GM23338 (cell line): ENCODE measurements at regions not wholly inside any gene's neighbourhood (a gene's known extent, or its start where the extent isn't known, plus 50 kb on each side); places are given as distances from the start of the nearest gene placed in this dataset.

Experiments used
- ATAC-seq: fragments of 200-7000 bp; cut with Tn5 transposase; 3 replicates; pipeline ENCODE4 v1.9.1; 2020
- DNase-seq: peaks from one replicate; pipeline ENCODE4 v3.0.0-alpha.2; 2015; ENCODE audit warnings: low spot score
- H2AFZ ChIP-seq: fragments of 200-600 bp; sonication (generic); 2 replicates; pipeline ENCODE4 v1.8.0; 2016; ENCODE audit warnings: antibody characterized with exemption, mild to moderate bottlenecking, moderate library complexity
- H3F3A ChIP-seq: fragments of 200-600 bp; sonication (generic); replicated peaks from 2 replicates; pipeline ENCODE4 v1.8.0; 2017; ENCODE audit warnings: antibody characterized with exemption, mixed run types, low read depth
- H3K27ac ChIP-seq: fragments of 200-600 bp; sonication (generic); 2 replicates; pipeline ENCODE4 v1.6.1; 2016; ENCODE audit warnings: low read depth
- H3K27me3 ChIP-seq: fragments of 200-600 bp; sonication (generic); 2 replicates; pipeline ENCODE4 v1.8.0; 2016; ENCODE audit warnings: mild to moderate bottlenecking, mixed run types, moderate library complexity; ENCODE audit not compliant: insufficient read depth
- H3K36me3 ChIP-seq: fragments of 200-600 bp; sonication (generic); 2 replicates; pipeline ENCODE4 v1.8.0; 2016; ENCODE audit warnings: mild to moderate bottlenecking; ENCODE audit not compliant: insufficient read depth
- H3K4me1 ChIP-seq: fragments of 200-600 bp; sonication (generic); 2 replicates; pipeline ENCODE4 v1.8.0; 2016; ENCODE audit warnings: mild to moderate bottlenecking, moderate library complexity; ENCODE audit not compliant: insufficient read depth
- H3K4me2 ChIP-seq: fragments of 200-600 bp; sonication (generic); 2 replicates; pipeline ENCODE4 v1.7.1; 2017; ENCODE audit warnings: mixed run types
- H3K4me3 ChIP-seq: fragments of 200-600 bp; sonication (generic); 2 replicates; pipeline ENCODE4 v1.6.1; 2016; ENCODE audit warnings: mixed run types
- H3K79me2 ChIP-seq: fragments of 200-600 bp; sonication (generic); replicated peaks from 2 replicates; pipeline ENCODE4 v1.8.0; 2017; ENCODE audit warnings: mild to moderate bottlenecking; ENCODE audit not compliant: insufficient read depth
- H3K9me2 ChIP-seq: fragments of 200-600 bp; sonication (generic); 2 replicates; pipeline ENCODE4 v1.8.0; 2017; ENCODE audit not compliant: insufficient read depth
- H4K20me1 ChIP-seq: fragments of 200-600 bp; sonication (generic); replicated peaks from 2 replicates; pipeline ENCODE4 v1.8.0; 2017; ENCODE audit warnings: mild to moderate bottlenecking; ENCODE audit not compliant: insufficient read depth
- H3K27ac Mint-ChIP-seq: 2 replicates; pipeline ENCODE4 v1.8.0; 2020; ENCODE audit warnings: inconsistent platforms, mild to moderate bottlenecking, moderate library complexity, mixed read lengths
- H3K27me3 Mint-ChIP-seq: 3 replicates; pipeline ENCODE4 v1.8.0; 2022; ENCODE audit warnings: low read depth, mild to moderate bottlenecking, moderate library complexity, mixed read lengths, inconsistent platforms; ENCODE audit not compliant: insufficient read depth, poor library complexity
- H3K36me3 Mint-ChIP-seq: 3 replicates; pipeline ENCODE4 v1.8.0; 2021; ENCODE audit warnings: low read depth, mild to moderate bottlenecking, inconsistent platforms, moderate library complexity, mixed read lengths
- H3K4me1 Mint-ChIP-seq: 3 replicates; pipeline ENCODE4 v1.8.0; 2020; ENCODE audit warnings: mild to moderate bottlenecking, inconsistent platforms, mixed read lengths
- H3K4me3 Mint-ChIP-seq: 3 replicates; pipeline ENCODE4 v1.8.0; 2021; ENCODE audit warnings: moderate library complexity, mild to moderate bottlenecking, inconsistent platforms, mixed read lengths
- H3K9me3 Mint-ChIP-seq: 3 replicates; pipeline ENCODE4 v1.8.0; 2020; ENCODE audit warnings: moderate library complexity, mild to moderate bottlenecking, inconsistent platforms, mixed read lengths
- CREB1 ChIP-seq: fragments of 250-450 bp; sonication (Bioruptor Pico); IDR thresholded peaks from 2 replicates; pipeline ENCODE4 v1.5.0; 2020; ENCODE audit warnings: low read depth, mild to moderate bottlenecking, moderate library complexity
- EZH2 ChIP-seq: fragments of 200-600 bp; sonication (generic); IDR thresholded peaks from one replicate; pipeline ENCODE4 v1.8.0; 2017; ENCODE audit warnings: antibody characterized with exemption, mild to moderate bottlenecking, low read depth; ENCODE audit not compliant: unreplicated experiment
- EZH2phosphoT487 ChIP-seq: fragments of 200-600 bp; sonication (generic); IDR thresholded peaks from one replicate; pipeline ENCODE4 v1.8.1; 2018; ENCODE audit warnings: antibody characterized with exemption; ENCODE audit not compliant: unreplicated experiment
- NANOG ChIP-seq: IDR thresholded peaks from 2 replicates; pipeline ENCODE4 v1.6.1; 2016; ENCODE audit warnings: antibody characterized with exemption, borderline replicate concordance
- POLR2AphosphoS5 ChIP-seq: IDR thresholded peaks from 2 replicates; pipeline ENCODE4 v1.6.1; 2016; ENCODE audit warnings: antibody characterized with exemption, low read depth
- STAT1 ChIP-seq: IDR thresholded peaks from one replicate; pipeline ENCODE4 v1.6.1; 2016; ENCODE audit warnings: antibody characterized with exemption; ENCODE audit not compliant: unreplicated experiment
- ZNF331 ChIP-seq: fragments of 250-450 bp; sonication (Bioruptor Pico); IDR thresholded peaks from 2 replicates; pipeline ENCODE4 v1.5.0; 2020; ENCODE audit warnings: low read depth, mild to moderate bottlenecking, moderate library complexity
- TF ChIP-seq, protein P1 (sequence below), 2 experiments: fragments of 200-600 bp in 1 of 2; sonication (generic) in 1 of 2; conservative IDR thresholded peaks; 2 replicates each; pipeline versions ENCODE4 v1.5.1 to v1.6.1; 2016 to 2017; ENCODE audit warnings: antibody characterized with exemption in 2 of 2, low read depth in 2 of 2, mild to moderate bottlenecking in 2 of 2, moderate library complexity in 1 of 2

DNA sequence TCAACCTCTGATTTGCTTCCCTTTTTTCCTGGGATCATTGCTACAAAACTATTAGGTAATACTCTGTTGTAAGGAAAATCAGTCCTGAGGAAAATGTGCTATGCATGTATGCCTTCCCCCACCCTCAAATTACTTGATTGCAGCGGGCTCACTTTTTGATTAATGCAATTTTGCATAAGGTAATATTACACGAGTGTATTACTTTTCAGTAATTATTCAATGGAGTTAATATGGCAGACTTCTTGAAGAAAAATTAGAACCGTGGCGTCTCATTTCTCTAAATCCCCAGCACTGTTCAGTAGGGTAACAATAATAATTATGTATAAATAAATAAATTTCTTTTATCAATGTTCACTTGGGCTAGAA, 527.6 kb upstream of the FANCL start (continued):
- TF ChIP-seq NANOG: no peak

DNA sequence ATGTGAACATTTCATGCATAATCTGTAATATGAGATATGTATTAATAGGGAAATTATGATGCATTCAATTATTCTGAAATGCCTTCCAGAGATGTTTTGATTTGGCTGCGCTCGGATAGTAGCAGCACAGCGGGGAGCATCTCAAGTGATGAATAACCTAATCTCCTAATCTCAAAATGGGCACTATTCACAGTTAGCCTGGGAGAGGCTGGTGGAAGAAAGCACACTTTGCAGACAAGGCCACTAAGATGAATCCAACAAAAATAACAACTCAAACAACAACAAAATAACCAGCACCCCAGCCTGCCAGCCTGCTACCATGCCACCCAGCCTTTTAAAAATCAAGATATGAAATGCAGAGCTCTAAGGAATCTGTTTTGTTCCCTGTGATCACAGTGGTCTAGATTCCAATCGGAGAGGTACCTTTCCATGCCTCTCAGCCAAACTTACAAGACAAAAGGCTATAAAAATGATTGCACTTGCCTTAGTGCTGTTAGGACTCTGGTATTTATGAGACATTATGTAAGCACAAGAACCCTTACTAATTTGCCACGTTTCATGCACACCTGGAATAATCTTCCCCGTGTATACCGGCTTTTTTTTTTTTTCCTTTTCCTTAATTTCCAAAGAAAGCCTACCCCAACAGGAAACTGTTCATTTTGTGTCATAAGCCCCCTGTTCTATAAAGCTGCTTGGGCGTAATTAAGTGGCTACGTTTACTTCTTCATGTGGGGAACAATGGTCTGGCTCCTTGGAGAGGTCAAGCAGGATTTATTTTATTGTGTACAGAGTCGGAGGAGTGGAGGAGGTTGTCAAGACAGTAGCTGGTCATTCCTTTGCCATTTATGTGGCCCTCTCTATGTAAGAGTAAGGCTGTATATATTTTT, 526.9 kb upstream of the FANCL start:
- Mint-ChIP-seq H3K4me3 (no peak overlapping the region), H3K27me3 (peaks cover 4% of the 10 kb centered on the region), H3K4me1 (peaks cover 35% of the 10 kb centered on the region), H3K36me3 (no peaks in the 10 kb centered on the region), H3K27ac (peak overlapping the region; percentile 38), H3K9me3 (no peaks in the 10 kb centered on the region)
- DNase-seq (no peak), ATAC-seq (no peak)
- Histone ChIP-seq H3F3A (no peaks in the 10 kb centered on the region), H4K20me1 (no peaks in the 10 kb centered on the region), H3K36me3 (no peaks in the 10 kb centered on the region), H3K9me2 (no peaks in the 10 kb centered on the region), H2AFZ (no peak overlapping the region), H3K27ac (no peak overlapping the region), H3K4me3 (no peak overlapping the region), H3K4me1 (peaks cover 23% of the 10 kb centered on the region), H3K79me2 (no peaks in the 10 kb centered on the region), H3K4me2 (no peak overlapping the region), H3K27me3 (no peaks in the 10 kb centered on the region)
- TF ChIP-seq EZH2 (no peak), ZNF331 (CRISPR knock-in tag) (no peak), NANOG (no peak), EZH2phosphoT487 (no peak), CREB1 (no peak)
- TF ChIP-seq, protein P1, sequence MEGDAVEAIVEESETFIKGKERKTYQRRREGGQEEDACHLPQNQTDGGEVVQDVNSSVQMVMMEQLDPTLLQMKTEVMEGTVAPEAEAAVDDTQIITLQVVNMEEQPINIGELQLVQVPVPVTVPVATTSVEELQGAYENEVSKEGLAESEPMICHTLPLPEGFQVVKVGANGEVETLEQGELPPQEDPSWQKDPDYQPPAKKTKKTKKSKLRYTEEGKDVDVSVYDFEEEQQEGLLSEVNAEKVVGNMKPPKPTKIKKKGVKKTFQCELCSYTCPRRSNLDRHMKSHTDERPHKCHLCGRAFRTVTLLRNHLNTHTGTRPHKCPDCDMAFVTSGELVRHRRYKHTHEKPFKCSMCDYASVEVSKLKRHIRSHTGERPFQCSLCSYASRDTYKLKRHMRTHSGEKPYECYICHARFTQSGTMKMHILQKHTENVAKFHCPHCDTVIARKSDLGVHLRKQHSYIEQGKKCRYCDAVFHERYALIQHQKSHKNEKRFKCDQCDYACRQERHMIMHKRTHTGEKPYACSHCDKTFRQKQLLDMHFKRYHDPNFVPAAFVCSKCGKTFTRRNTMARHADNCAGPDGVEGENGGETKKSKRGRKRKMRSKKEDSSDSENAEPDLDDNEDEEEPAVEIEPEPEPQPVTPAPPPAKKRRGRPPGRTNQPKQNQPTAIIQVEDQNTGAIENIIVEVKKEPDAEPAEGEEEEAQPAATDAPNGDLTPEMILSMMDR (conservative IDR thresholded peaks at IDR 0.05; ENCODE audit: low read depth in 2 of 2): no peak

DNA sequence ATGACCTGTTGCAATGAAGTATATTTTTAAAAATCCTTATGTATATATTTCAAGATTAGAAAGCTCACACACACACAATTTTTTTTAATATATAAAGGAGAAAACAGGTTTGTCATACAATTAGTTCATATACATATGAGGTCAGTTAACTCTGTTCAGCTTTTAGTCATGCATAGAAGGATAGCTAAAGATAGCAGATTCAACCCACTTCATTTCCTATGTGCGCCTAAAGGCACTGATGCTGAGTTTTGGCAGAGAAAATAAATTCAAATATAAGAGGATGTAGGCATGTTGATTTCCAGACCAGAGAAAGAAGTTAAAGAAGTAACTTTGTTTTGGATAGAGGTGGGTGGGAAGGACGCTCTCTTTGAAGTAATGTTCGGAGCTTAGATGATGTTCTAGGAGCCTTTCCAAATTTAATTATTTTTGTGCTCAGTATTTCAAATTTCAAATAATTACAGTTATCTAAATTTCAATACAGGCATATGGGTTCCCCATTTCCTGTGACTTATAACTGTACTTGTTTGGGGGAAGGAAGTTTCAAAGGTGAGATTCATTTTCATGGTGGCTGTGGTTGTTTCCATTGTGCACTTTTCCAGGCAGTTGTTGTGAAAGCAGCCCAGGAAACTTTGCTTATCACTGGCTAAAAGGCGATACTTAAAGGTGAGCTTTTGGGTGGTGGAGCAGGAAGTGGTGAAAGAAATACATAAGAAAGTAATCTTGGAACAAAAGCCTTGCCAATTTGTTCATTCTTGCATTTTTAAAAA, 523.4 kb upstream of the FANCL start:
- no peak overlapping the region for H2AFZ ChIP-seq
- H3K4me3 ChIP-seq: no peak overlapping the region
- H3K27ac ChIP-seq: peak overlapping the region; percentile 57
- TF ChIP-seq NANOG: 0 out of 2 replicates have a peak, but pooled peaks have one; percentile 12
- TF ChIP-seq STAT1: no peak
- TF ChIP-seq POLR2AphosphoS5: no peak
- TF ChIP-seq EZH2: no peak
- no peaks in the 10 kb centered on the region for H4K20me1 ChIP-seq
- H3K4me1 Mint-ChIP-seq: peaks cover 52% of the 10 kb centered on the region
- no peaks in the 10 kb centered on the region for H3K36me3 Mint-ChIP-seq
- no peaks in the 10 kb centered on the region for H3K9me3 Mint-ChIP-seq
- no peaks in the 10 kb centered on the region for H3K9me2 ChIP-seq
- peak overlapping the region; percentile 57 for H3K4me2 ChIP-seq
- H3K36me3 ChIP-seq: no peaks in the 10 kb centered on the region
- H3F3A ChIP-seq: no peaks in the 10 kb centered on the region
- peaks cover 6% of the 10 kb centered on the region for H3K27me3 Mint-ChIP-seq
- no peaks in the 10 kb centered on the region for H3K79me2 ChIP-seq
- H3K27me3 ChIP-seq: no peaks in the 10 kb centered on the region
- ATAC-seq: no peak
- DNase-seq: peak; percentile 16
- peak overlapping the region; percentile 89 for H3K27ac Mint-ChIP-seq
- no peak overlapping the region for H3K4me3 Mint-ChIP-seq
- H3K4me1 ChIP-seq: peaks cover 30% of the 10 kb centered on the region
